OCI-LY3 (cell line): ENCODE measurements at regions not wholly inside any gene's neighbourhood (a gene's known extent, or its start where the extent isn't known, plus 50 kb on each side); places are given as distances from the start of the nearest gene placed in this dataset.

Source experiments
- EZH2phosphoT487 ChIP-seq: fragments of 200-600 bp; shearing (Covaris generic); IDR thresholded peaks from 2 replicates; pipeline ENCODE4 v1.6.1; 2018; ENCODE audit warnings: antibody characterized with exemption, mixed run types, low read depth
- TF ChIP-seq, protein P1 (sequence below): fragments of 200-600, 300-600 bp; sonication (generic); IDR thresholded peaks from 2 replicates; pipeline ENCODE4 v1.5.1; 2014; ENCODE audit warnings: antibody characterized with exemption, low read length, low read depth

- TF ChIP-seq, protein P1, sequence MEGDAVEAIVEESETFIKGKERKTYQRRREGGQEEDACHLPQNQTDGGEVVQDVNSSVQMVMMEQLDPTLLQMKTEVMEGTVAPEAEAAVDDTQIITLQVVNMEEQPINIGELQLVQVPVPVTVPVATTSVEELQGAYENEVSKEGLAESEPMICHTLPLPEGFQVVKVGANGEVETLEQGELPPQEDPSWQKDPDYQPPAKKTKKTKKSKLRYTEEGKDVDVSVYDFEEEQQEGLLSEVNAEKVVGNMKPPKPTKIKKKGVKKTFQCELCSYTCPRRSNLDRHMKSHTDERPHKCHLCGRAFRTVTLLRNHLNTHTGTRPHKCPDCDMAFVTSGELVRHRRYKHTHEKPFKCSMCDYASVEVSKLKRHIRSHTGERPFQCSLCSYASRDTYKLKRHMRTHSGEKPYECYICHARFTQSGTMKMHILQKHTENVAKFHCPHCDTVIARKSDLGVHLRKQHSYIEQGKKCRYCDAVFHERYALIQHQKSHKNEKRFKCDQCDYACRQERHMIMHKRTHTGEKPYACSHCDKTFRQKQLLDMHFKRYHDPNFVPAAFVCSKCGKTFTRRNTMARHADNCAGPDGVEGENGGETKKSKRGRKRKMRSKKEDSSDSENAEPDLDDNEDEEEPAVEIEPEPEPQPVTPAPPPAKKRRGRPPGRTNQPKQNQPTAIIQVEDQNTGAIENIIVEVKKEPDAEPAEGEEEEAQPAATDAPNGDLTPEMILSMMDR = no peak
- TF ChIP-seq EZH2phosphoT487 = no peak
Measured at GRCh38 chr1:238778113-238778512, 608.3 kb upstream of the CHRM3 start.
